OCI-LY7 (cell line): ENCODE measurements at regions not wholly inside any gene's neighbourhood (a gene's known extent, or its start where the extent isn't known, plus 50 kb on each side); places are given as distances from the start of the nearest gene placed in this dataset.

Source experiments
- BruUV-seq: library from RNA; stranded (reverse); fragments of 400-500 nt; replicated peaks from 2 replicates; lab custom pipeline; 2021; lab: Mats Ljungman, UMichigan
- CTCF ChIA-PET: fragments of 300-600 bp; sonication (Branson Sonifier 250); formaldehyde crosslinking; loops from one replicate; lab custom pipeline; 2022; ENCODE audit warnings: antibody characterized with exemption; ENCODE audit not compliant: unreplicated experiment; lab: Charles Lee
- POLR2A ChIA-PET: fragments of 300-600 bp; sonication (Branson Sonifier 250); formaldehyde crosslinking; loops from one replicate; lab custom pipeline; 2022; ENCODE audit warnings: antibody characterized with exemption; lab: Charles Lee
- DNase-seq: peaks from one replicate; pipeline ENCODE4 v3.0.0-alpha.2; 2015; ENCODE audit warnings: low spot score
- H2AFZ ChIP-seq: fragments of 200-600 bp; sonication (generic), shearing (Covaris generic); 2 replicates; pipeline ENCODE4 v1.6.1; 2014; ENCODE audit warnings: mild to moderate bottlenecking, antibody characterized with exemption, low read length, moderate library complexity
- H3K27ac ChIP-seq: fragments of 200-600 bp; sonication (generic); 2 replicates; pipeline ENCODE4 v1.5.1; 2014; ENCODE audit warnings: mixed run types, low read depth, mild to moderate bottlenecking, moderate library complexity, low read length, inconsistent platforms; ENCODE audit not compliant: poor library complexity, severe bottlenecking
- H3K36me3 ChIP-seq: fragments of 200-600 bp; sonication (generic); 2 replicates; pipeline ENCODE4 v1.6.1; 2014; ENCODE audit warnings: mild to moderate bottlenecking, antibody characterized with exemption, low read length, moderate library complexity, mixed read lengths; ENCODE audit not compliant: insufficient read depth
- H3K4me1 ChIP-seq: fragments of 200-600 bp; sonication (generic); 2 replicates; pipeline ENCODE4 v1.5.1; 2014; ENCODE audit warnings: mild to moderate bottlenecking, low read length; ENCODE audit not compliant: insufficient read depth, poor library complexity, severe bottlenecking
- H3K4me2 ChIP-seq: fragments of 200-600 bp; sonication (generic); 2 replicates; pipeline ENCODE4 v1.6.1; 2014; ENCODE audit warnings: mild to moderate bottlenecking, low read length
- H3K4me3 ChIP-seq: fragments of 200-600 bp; sonication (generic); 2 replicates; pipeline ENCODE4 v1.5.1; 2014; ENCODE audit warnings: mild to moderate bottlenecking, low read depth, low read length; ENCODE audit not compliant: poor library complexity, severe bottlenecking
- H3K79me2 ChIP-seq: fragments of 200-600 bp; sonication (generic); 2 replicates; pipeline ENCODE4 v1.6.1; 2016; ENCODE audit warnings: low read depth, mild to moderate bottlenecking, low read length, moderate library complexity, mixed read lengths; ENCODE audit not compliant: insufficient read depth
- H3K9me2 ChIP-seq: fragments of 200-600 bp; sonication (generic); 2 replicates; pipeline ENCODE4 v1.6.1; 2016; ENCODE audit warnings: mild to moderate bottlenecking, low read length, mixed read lengths; ENCODE audit not compliant: insufficient read depth
- H3K9me3 ChIP-seq: fragments of 200-600 bp; sonication (generic); 2 replicates; pipeline ENCODE4 v1.6.1; 2014; ENCODE audit warnings: mild to moderate bottlenecking, mixed run types, low read length, mixed read lengths
- H4K20me1 ChIP-seq: fragments of 200-600 bp; sonication (generic); 2 replicates; pipeline ENCODE4 v1.6.1; 2014; ENCODE audit warnings: mild to moderate bottlenecking, antibody characterized with exemption, low read length, moderate library complexity, mixed read lengths; ENCODE audit not compliant: insufficient read depth
- CTCF ChIP-seq: fragments of 200-600 bp; sonication (generic); conservative IDR thresholded peaks from 2 replicates; pipeline ENCODE4 v1.5.1; 2014; ENCODE audit warnings: mild to moderate bottlenecking, antibody characterized with exemption, low read length, moderate library complexity, mixed read lengths
- EZH2phosphoT487 ChIP-seq: fragments of 200-600 bp; sonication (generic); IDR thresholded peaks from 2 replicates; pipeline ENCODE4 v1.6.1; 2018; ENCODE audit warnings: low read depth, borderline replicate concordance, mild to moderate bottlenecking, mixed run types, antibody characterized with exemption, low read length, moderate library complexity, mixed read lengths
- intact Hi-C: fragments of 100-400 bp; cut with micrococcal nuclease; formaldehyde crosslinking; loops from one replicate; pipeline ENCODE4 v1.10.0; 2022; ENCODE audit not compliant: unreplicated experiment

- H3K9me2 ChIP-seq: no peaks in the 10 kb centered on the region
- no peak for TF ChIP-seq CTCF
- TF ChIP-seq EZH2phosphoT487: no peak
- H3K4me2 ChIP-seq: no peak overlapping the region
- CTCF ChIA-PET: no interaction called here
- intact Hi-C loops: no loop called here
- no peaks in the 10 kb centered on the region for H4K20me1 ChIP-seq
- no peak for DNase-seq
- no TSS peak for BruUV-seq
- H3K36me3 ChIP-seq: no peaks in the 10 kb centered on the region
- POLR2A ChIA-PET: no interaction called here
- H3K27ac ChIP-seq: no peak overlapping the region
- no peak overlapping the region for H2AFZ ChIP-seq
- no peaks in the 10 kb centered on the region for H3K79me2 ChIP-seq
- no peaks in the 10 kb centered on the region for H3K4me1 ChIP-seq
- H3K4me3 ChIP-seq: no peak overlapping the region
- no peaks in the 10 kb centered on the region for H3K9me3 ChIP-seq
These were observed 441.0 kb downstream of the PTPRU start for GRCh38 chr1:29677028-29678024.

DNA sequence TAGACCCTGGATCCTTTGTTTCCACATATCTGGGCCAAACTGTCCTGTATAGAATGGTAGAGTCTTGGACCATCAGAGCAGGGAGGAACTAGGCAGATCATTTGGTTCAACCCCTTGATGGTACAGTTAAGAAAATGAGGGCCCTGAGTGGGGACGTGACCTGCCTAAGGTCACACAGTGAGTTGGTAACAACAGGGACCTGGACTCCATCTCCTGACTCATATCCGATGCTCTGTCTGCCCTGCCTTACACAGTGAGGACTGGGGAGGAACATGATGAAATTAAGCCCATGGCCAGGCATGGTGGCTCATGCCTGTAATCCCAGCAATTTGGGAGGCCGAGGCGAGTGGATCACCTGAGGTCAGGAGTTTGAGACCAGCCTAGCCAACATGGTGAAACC, 440.2 kb downstream of the PTPRU start:
- H3K27ac ChIP-seq: no peak overlapping the region
- no peaks in the 10 kb centered on the region for H3K9me3 ChIP-seq
- no peaks in the 10 kb centered on the region for H4K20me1 ChIP-seq
- H3K4me3 ChIP-seq: no peak overlapping the region
- no peaks in the 10 kb centered on the region for H3K79me2 ChIP-seq
- no peak overlapping the region for H2AFZ ChIP-seq
- DNase-seq: no peak
- intact Hi-C loops: no loop called here
- H3K36me3 ChIP-seq: no peaks in the 10 kb centered on the region
- no peaks in the 10 kb centered on the region for H3K4me1 ChIP-seq
- POLR2A ChIA-PET: no interaction called here
- H3K4me2 ChIP-seq: no peak overlapping the region
- CTCF ChIA-PET: no interaction called here
- no peaks in the 10 kb centered on the region for H3K9me2 ChIP-seq
- TF ChIP-seq CTCF: no peak
- TF ChIP-seq EZH2phosphoT487: no peak
- BruUV-seq: no TSS peak
